ENCODE measurements at regions not wholly inside any gene's neighbourhood (a gene's known extent, or its start where the extent isn't known, plus 50 kb on each side); places are given as distances from the start of the nearest gene placed in this dataset.

GRCh38 chr7:57821438-57822382 lies 371.7 kb downstream of the ZNF716 start:
- TF ChIP-seq CTCF (IDR thresholded peaks at IDR 0.05) (no peak), POLR2A (IDR thresholded peaks at IDR 0.05) (no peak)
